22Rv1 (cell line): ENCODE measurements at regions not wholly inside any gene's neighbourhood (a gene's known extent, or its start where the extent isn't known, plus 50 kb on each side); places are given as distances from the start of the nearest gene placed in this dataset.

Experiments used
- H3K27ac ChIP-seq: fragments of 450-650 bp; 2 replicates; pipeline ENCODE4 v1.5.1; 2017
- ZFX ChIP-seq: fragments of 450-650 bp; IDR thresholded peaks from 2 replicates; pipeline ENCODE4 v1.6.1; 2017; ENCODE audit warnings: antibody characterized with exemption, borderline replicate concordance
- TF ChIP-seq, protein P1 (sequence below): fragments of 450-650 bp; IDR thresholded peaks from 2 replicates; pipeline ENCODE4 v1.5.1; 2017; ENCODE audit warnings: mild to moderate bottlenecking

DNA sequence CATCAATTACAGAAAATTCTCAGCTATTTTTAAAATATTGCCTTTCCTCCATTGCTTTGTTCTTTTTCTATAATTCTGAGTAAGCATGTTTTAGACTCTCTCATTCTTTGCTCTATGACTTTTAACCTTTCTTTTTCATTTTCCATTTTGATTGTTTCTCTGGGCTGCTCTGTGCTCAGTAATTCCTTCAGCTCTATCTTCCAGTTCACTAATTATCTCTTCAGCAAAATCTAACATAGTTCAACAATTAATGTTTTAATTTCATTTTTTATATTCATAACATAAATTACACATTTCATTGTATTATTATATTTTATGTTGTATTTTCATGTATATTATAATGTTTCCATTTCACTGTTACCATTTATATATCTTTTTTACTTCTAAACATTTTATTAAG lies 198.8 kb upstream of the NOX3 start:
- H3K27ac ChIP-seq, result no peak overlapping the region
- TF ChIP-seq, protein P1, sequence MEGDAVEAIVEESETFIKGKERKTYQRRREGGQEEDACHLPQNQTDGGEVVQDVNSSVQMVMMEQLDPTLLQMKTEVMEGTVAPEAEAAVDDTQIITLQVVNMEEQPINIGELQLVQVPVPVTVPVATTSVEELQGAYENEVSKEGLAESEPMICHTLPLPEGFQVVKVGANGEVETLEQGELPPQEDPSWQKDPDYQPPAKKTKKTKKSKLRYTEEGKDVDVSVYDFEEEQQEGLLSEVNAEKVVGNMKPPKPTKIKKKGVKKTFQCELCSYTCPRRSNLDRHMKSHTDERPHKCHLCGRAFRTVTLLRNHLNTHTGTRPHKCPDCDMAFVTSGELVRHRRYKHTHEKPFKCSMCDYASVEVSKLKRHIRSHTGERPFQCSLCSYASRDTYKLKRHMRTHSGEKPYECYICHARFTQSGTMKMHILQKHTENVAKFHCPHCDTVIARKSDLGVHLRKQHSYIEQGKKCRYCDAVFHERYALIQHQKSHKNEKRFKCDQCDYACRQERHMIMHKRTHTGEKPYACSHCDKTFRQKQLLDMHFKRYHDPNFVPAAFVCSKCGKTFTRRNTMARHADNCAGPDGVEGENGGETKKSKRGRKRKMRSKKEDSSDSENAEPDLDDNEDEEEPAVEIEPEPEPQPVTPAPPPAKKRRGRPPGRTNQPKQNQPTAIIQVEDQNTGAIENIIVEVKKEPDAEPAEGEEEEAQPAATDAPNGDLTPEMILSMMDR, result no peak
- TF ChIP-seq ZFX, result no peak

DNA sequence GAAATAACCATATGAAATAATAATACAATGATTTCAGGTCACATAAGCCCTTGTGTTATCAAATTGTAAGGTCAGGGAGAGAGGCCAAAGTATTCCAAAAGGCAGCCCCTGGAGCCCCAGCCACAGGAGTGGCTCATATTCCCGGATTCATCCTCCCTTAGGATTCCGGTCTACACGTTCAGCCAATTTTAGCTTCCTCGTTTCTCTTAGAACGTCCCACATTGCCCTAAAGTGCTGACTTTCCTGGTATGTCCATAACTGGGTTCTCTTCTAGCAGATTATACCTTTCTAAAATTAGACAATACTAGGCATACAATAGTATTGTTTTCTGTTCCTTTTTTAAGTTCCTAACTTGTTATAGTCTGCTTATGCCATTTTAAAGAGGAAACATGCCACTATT lies 192.7 kb upstream of the NOX3 start:
- H3K27ac ChIP-seq, result no peak overlapping the region
- no peak for TF ChIP-seq ZFX
- TF ChIP-seq, protein P1, result no peak

DNA sequence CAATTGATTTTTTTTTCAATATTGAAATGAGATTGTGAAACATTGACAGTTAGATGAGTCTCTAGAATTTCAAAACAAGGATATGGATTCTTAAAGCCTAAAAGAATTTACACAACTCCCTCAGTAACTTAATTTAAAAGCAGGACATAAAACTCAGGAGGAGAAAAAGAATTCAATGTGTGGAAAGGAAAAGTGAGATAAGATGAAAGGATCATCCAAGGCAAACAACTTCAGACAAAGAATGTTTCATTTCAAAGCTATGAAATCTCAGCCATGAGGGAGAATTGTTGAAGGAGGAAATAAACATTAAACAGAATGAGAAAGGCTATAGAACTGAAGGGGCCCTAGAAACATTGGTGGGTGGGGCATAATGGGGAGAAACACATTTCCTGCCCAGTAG lies 191.7 kb upstream of the NOX3 start:
- H3K27ac ChIP-seq, result no peak overlapping the region
- TF ChIP-seq, protein P1, result no peak
- TF ChIP-seq ZFX, result no peak

DNA sequence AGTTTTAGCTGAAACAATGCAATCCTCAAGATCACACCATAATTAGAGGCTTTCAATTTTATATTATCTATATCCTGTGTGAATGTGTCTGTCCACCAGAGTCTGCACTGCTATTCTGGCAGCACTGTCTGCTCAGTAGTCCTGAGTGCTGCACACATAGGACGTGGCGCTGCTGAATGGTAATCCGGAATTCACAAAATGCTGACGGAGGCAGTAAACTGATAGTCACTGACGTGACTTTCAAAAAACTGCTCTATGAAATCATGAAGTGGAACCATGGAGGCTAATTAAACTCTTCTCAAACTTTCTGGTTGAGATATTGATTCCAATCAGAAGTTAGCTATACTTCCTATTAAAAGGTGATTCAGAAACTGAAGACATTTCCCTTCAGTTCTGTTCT lies 190.8 kb upstream of the NOX3 start:
- no peak overlapping the region for H3K27ac ChIP-seq
- TF ChIP-seq ZFX, result no peak
- TF ChIP-seq, protein P1, result no peak

DNA sequence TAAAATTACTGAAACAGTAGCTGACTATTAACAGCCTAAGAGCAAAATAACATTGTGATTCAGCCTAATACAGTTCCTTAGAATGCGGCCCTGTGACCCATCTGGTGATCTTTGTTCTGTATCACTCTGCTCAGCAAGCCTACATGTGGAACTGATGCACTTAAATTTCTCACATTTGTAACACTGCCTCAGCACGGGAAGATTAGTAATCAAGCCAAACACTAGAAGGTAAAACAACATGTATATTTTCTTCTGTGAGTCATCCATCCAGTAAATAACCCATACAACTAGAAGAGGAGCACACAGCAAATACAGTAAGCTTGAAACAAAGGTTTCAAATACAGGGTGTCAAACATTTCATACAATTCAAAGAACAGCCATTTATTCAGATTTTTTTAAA lies 189.7 kb upstream of the NOX3 start:
- no peak overlapping the region for H3K27ac ChIP-seq
- no peak for TF ChIP-seq ZFX
- TF ChIP-seq, protein P1, result no peak

DNA sequence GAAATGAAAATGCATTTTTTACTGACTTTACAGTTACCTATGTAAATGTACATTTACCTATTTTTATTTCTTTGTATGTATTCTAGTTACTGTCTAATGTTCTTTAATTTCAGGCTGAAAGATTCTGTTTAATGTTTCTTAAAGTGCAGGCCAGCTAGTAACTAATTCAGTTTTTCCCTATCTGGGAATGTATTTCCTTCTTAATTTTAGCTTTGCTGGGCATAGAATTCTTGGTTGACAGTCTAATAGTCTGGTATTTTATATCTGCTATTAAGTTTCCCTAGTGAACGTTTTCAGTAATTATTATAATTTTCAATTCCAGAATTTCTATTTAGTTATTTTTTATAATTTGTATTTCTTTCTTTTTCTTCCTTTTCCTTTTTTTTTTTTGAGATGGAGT lies 186.0 kb upstream of the NOX3 start:
- no peak for TF ChIP-seq ZFX
- H3K27ac ChIP-seq, result no peak overlapping the region

DNA sequence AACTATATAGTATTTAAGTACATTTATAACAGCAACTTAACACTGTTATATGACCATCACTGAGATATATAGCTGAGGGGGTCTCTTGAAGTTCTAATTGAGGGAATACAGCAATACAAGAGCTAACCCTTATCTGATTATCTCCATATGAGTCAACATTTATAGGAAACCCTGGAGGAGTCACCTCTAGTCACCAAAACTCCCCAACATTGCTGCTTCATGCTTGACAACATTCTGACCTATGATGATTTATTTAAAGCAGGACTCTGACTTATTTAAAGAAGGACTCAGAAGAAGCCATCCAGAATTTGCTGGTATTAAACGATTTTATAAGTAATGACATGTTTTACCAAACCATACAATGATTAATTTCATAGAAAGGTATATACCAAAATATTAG lies 182.6 kb upstream of the NOX3 start:
- no peak overlapping the region for H3K27ac ChIP-seq
- TF ChIP-seq, protein P1, result no peak

DNA sequence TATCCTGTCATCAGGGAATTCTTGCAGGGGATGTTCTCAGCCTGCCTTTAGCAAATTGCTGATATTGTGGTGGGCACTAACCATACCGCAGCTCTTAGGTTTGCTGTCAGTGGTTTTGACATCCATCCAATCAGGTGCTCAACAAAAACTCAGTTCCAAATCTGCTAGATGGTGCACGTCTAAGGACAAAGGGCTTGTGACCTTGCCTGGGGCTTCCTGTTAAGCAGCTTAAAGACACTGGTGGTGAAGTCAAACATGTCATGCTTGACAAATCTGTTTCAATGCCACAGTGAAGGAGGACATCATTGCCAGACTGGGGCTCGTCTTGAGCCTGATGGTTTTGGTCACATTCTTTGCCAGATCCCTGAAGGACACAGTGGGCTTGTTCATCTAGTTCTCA lies 179.8 kb upstream of the NOX3 start:
- TF ChIP-seq, protein P1, result no peak
- TF ChIP-seq ZFX, result no peak
- no peak overlapping the region for H3K27ac ChIP-seq
